H1 (cell line): ENCODE measurements at regions not wholly inside any gene's neighbourhood (a gene's known extent, or its start where the extent isn't known, plus 50 kb on each side); places are given as distances from the start of the nearest gene placed in this dataset.

Source experiments
- EP300 ChIP-seq, 2 experiments: IDR thresholded peaks; 1 replicate in 1 of 2; 2 replicates in 1 of 2; pipeline ENCODE4 v1.6.1; 2011 to 2012; ENCODE audit warnings: low read depth in 2 of 2, low read length in 2 of 2, mild to moderate bottlenecking in 2 of 2, borderline replicate concordance in 1 of 2, inconsistent platforms in 1 of 2, moderate library complexity in 1 of 2
- FOSL1 ChIP-seq: IDR thresholded peaks from 2 replicates; pipeline ENCODE4 v1.6.1; 2011; ENCODE audit warnings: mild to moderate bottlenecking, low read depth, low read length, moderate library complexity; ENCODE audit not compliant: insufficient read depth
- JUND ChIP-seq: IDR thresholded peaks from 2 replicates; pipeline ENCODE4 v1.6.1; 2011; ENCODE audit warnings: mild to moderate bottlenecking, improper control_type of control experiment, low read length
- POLR2AphosphoS5 ChIP-seq: IDR thresholded peaks from 2 replicates; pipeline ENCODE4 v1.6.1; 2011; ENCODE audit warnings: low read depth, low read length
- TAF1 ChIP-seq: IDR thresholded peaks from 2 replicates; pipeline ENCODE4 v1.6.1; 2011; ENCODE audit warnings: mild to moderate bottlenecking, low read depth, low read length
- TCF12 ChIP-seq: IDR thresholded peaks from 2 replicates; pipeline ENCODE4 v1.6.1; 2011; ENCODE audit warnings: low read depth, mild to moderate bottlenecking, low read length
- TF ChIP-seq, protein P1 (sequence below): IDR thresholded peaks from 2 replicates; pipeline ENCODE4 v1.6.1; 2012; ENCODE audit warnings: inconsistent platforms
- TF ChIP-seq, protein P2 (sequence below): IDR thresholded peaks from 2 replicates; pipeline ENCODE4 v1.6.1; 2011; ENCODE audit warnings: low read depth, mild to moderate bottlenecking, low read length; ENCODE audit not compliant: insufficient read depth
- TF ChIP-seq, protein P3 (sequence below), 3 experiments: IDR thresholded peaks; 1 replicate in 2 of 3; 2 replicates in 1 of 3; pipeline versions ENCODE4 v1.5.1 to v1.6.1; 2011; ENCODE audit warnings: low read length in 3 of 3, mild to moderate bottlenecking in 3 of 3, inconsistent platforms in 2 of 3, low read depth in 1 of 3, moderate library complexity in 1 of 3; ENCODE audit not compliant: insufficient read depth in 1 of 3; ENCODE audit errors: control extremely low read depth in 1 of 3

DNA sequence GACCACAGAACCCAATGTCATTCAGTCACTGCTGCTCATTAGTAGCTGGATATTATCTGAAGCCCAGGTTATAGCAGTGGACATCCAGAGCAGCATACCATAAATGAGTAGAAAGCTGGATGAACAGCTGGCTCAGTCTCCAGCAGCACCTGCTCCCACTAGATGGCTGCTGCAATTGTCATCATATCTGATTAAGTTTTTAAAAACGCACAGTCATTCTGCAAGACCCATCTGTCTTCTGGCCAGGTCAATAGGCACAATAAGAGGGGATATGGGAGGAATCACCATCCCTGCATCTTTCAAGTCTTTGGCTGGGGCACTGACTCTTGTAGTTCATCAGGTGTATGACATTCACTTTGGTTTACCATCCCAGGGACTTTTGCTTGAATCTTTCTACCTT, 55.1 kb upstream of the XDH start:
- TF ChIP-seq, protein P1, sequence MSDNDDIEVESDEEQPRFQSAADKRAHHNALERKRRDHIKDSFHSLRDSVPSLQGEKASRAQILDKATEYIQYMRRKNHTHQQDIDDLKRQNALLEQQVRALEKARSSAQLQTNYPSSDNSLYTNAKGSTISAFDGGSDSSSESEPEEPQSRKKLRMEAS, result no peak
- no peak for TF ChIP-seq TCF12
- TF ChIP-seq POLR2AphosphoS5, result no peak
- TF ChIP-seq, protein P2, sequence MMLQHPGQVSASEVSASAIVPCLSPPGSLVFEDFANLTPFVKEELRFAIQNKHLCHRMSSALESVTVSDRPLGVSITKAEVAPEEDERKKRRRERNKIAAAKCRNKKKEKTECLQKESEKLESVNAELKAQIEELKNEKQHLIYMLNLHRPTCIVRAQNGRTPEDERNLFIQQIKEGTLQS, result no peak
- TF ChIP-seq JUND, result no peak
- no peak for TF ChIP-seq EP300 (IDR thresholded peaks at IDR 0.05; ENCODE audit: borderline replicate concordance in 1 of 2, low read depth in 2 of 2, low read length in 2 of 2)
- TF ChIP-seq FOSL1, result no peak
- TF ChIP-seq TAF1, result no peak
- TF ChIP-seq, protein P3, sequence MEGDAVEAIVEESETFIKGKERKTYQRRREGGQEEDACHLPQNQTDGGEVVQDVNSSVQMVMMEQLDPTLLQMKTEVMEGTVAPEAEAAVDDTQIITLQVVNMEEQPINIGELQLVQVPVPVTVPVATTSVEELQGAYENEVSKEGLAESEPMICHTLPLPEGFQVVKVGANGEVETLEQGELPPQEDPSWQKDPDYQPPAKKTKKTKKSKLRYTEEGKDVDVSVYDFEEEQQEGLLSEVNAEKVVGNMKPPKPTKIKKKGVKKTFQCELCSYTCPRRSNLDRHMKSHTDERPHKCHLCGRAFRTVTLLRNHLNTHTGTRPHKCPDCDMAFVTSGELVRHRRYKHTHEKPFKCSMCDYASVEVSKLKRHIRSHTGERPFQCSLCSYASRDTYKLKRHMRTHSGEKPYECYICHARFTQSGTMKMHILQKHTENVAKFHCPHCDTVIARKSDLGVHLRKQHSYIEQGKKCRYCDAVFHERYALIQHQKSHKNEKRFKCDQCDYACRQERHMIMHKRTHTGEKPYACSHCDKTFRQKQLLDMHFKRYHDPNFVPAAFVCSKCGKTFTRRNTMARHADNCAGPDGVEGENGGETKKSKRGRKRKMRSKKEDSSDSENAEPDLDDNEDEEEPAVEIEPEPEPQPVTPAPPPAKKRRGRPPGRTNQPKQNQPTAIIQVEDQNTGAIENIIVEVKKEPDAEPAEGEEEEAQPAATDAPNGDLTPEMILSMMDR (IDR thresholded peaks at IDR 0.05; ENCODE audit: control extremely low read depth in 1 of 3, insufficient read depth in 1 of 3, low read depth in 1 of 3, low read length in 3 of 3), result no peak
